HL-60 (cell line): ENCODE measurements at regions not wholly inside any gene's neighbourhood (a gene's known extent, or its start where the extent isn't known, plus 50 kb on each side); places are given as distances from the start of the nearest gene placed in this dataset.

Experiments used
- DNase-seq, 2 experiments: peaks; one replicate each; pipeline ENCODE4 v3.0.0-alpha.2; 2010 to 2020; ENCODE audit warnings: low read depth in 1 of 2, low spot score in 1 of 2
- H3K27ac ChIP-seq: fragments of 250-450 bp; sonication (Bioruptor Pico); replicated peaks from 2 replicates; pipeline ENCODE4 v1.5.1; 2020; ENCODE audit warnings: mild to moderate bottlenecking, moderate library complexity
- H3K27me3 ChIP-seq: fragments of 250-450 bp; sonication (Bioruptor Pico); 2 replicates; pipeline ENCODE4 v1.5.1; 2021; ENCODE audit warnings: mild to moderate bottlenecking, moderate library complexity; ENCODE audit not compliant: insufficient read depth, poor library complexity, severe bottlenecking
- H3K4me3 ChIP-seq: replicated peaks from 2 replicates; pipeline ENCODE4 v1.5.1; 2011; ENCODE audit warnings: mild to moderate bottlenecking, control low read depth, low read length; ENCODE audit not compliant: insufficient read depth
- GABPA ChIP-seq: IDR thresholded peaks from 2 replicates; pipeline ENCODE4 v1.6.1; 2012; ENCODE audit warnings: low read depth
- POLR2AphosphoS5 ChIP-seq: IDR thresholded peaks from 2 replicates; pipeline ENCODE4 v1.6.1; 2012; ENCODE audit warnings: low read depth
- SPI1 ChIP-seq: IDR thresholded peaks from 2 replicates; pipeline ENCODE4 v1.6.1; 2012; ENCODE audit warnings: low read depth, mild to moderate bottlenecking, borderline replicate concordance
- TF ChIP-seq, protein P1 (sequence below): IDR thresholded peaks from one replicate; pipeline ENCODE4 v1.5.1; 2011; ENCODE audit warnings: low read length, control low read depth, inconsistent platforms; ENCODE audit not compliant: insufficient read depth
- TF ChIP-seq, protein P2 (sequence below): IDR thresholded peaks from 2 replicates; pipeline ENCODE4 v1.6.1; 2012; ENCODE audit warnings: low read depth; ENCODE audit not compliant: insufficient replicate concordance

DNA sequence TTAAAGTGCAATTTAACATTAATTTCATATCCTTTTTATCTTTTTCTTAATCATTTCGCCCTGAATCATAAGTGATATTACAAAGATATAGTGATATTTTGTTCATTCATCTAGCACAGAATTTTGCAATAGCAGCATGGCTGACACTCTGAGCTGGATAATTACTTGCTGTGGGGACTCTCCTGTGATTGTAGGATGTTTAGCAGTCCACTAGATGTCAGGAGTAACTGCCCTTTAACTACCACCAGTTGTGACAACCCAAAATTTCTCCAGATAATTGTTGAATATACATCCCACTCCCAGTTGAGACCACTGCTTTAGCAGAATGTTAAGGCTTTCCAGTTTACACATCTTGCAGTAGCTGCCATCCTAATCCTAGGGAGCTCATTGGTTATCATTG lies 196.8 kb upstream of the MBNL1 start:
- Histone ChIP-seq H3K4me3 (no peak overlapping the region), H3K27ac (no peak overlapping the region), H3K27me3 (no peaks in the 10 kb centered on the region)
- TF ChIP-seq, protein P1, sequence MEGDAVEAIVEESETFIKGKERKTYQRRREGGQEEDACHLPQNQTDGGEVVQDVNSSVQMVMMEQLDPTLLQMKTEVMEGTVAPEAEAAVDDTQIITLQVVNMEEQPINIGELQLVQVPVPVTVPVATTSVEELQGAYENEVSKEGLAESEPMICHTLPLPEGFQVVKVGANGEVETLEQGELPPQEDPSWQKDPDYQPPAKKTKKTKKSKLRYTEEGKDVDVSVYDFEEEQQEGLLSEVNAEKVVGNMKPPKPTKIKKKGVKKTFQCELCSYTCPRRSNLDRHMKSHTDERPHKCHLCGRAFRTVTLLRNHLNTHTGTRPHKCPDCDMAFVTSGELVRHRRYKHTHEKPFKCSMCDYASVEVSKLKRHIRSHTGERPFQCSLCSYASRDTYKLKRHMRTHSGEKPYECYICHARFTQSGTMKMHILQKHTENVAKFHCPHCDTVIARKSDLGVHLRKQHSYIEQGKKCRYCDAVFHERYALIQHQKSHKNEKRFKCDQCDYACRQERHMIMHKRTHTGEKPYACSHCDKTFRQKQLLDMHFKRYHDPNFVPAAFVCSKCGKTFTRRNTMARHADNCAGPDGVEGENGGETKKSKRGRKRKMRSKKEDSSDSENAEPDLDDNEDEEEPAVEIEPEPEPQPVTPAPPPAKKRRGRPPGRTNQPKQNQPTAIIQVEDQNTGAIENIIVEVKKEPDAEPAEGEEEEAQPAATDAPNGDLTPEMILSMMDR: peak; percentile 41
- TF ChIP-seq, protein P2, sequence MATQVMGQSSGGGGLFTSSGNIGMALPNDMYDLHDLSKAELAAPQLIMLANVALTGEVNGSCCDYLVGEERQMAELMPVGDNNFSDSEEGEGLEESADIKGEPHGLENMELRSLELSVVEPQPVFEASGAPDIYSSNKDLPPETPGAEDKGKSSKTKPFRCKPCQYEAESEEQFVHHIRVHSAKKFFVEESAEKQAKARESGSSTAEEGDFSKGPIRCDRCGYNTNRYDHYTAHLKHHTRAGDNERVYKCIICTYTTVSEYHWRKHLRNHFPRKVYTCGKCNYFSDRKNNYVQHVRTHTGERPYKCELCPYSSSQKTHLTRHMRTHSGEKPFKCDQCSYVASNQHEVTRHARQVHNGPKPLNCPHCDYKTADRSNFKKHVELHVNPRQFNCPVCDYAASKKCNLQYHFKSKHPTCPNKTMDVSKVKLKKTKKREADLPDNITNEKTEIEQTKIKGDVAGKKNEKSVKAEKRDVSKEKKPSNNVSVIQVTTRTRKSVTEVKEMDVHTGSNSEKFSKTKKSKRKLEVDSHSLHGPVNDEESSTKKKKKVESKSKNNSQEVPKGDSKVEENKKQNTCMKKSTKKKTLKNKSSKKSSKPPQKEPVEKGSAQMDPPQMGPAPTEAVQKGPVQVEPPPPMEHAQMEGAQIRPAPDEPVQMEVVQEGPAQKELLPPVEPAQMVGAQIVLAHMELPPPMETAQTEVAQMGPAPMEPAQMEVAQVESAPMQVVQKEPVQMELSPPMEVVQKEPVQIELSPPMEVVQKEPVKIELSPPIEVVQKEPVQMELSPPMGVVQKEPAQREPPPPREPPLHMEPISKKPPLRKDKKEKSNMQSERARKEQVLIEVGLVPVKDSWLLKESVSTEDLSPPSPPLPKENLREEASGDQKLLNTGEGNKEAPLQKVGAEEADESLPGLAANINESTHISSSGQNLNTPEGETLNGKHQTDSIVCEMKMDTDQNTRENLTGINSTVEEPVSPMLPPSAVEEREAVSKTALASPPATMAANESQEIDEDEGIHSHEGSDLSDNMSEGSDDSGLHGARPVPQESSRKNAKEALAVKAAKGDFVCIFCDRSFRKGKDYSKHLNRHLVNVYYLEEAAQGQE: no peak
- DNase-seq: peak; percentile 43 to 65

DNA sequence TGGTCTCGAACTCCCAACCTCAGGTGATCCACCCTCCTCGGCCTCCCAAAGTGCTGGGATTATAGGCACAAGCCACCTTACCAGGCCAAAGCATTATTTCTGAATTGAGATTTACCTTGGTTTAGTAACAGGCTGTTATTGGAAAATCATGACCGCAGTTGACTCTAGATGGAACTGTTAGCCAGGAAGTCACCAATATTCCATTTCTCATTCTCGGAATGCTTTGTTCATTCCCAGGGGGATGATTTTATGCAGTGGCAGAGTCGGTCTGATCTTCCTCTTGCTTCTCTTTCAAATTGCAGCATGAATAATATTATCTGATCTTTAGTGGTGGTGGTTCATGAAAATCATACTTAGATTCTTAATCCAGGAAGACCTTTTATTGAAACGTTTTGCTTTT lies 195.5 kb upstream of the MBNL1 start:
- DNase-seq: no peak
- TF ChIP-seq GABPA (no peak), SPI1 (no peak), POLR2AphosphoS5 (no peak)
- TF ChIP-seq, protein P1: no peak
- TF ChIP-seq, protein P2: no peak
- H3K27me3 ChIP-seq: no peaks in the 10 kb centered on the region
- no peak overlapping the region for H3K27ac ChIP-seq
- no peak overlapping the region for H3K4me3 ChIP-seq

DNA sequence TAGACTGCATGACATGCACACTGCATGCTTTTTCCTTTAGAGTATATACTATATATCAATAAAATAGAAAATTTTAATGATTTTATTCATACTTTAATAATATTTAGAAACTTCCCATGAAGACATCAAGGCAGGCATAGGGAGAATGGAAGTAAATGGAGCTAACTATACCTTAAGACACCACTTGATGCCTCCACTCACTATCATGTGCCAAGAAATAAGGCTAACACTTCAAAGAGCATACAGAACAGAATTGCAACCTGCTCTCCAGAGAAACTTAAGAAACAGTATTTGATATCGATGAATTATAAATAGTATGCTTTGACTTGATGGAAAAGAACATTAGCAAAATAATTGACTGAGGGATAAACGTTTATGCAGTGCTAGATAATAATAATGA lies 192.6 kb upstream of the MBNL1 start:
- Histone ChIP-seq H3K27ac (no peak overlapping the region), H3K27me3 (no peaks in the 10 kb centered on the region), H3K4me3 (no peak overlapping the region)
- DNase-seq: no peak
- TF ChIP-seq, protein P1: no peak

DNA sequence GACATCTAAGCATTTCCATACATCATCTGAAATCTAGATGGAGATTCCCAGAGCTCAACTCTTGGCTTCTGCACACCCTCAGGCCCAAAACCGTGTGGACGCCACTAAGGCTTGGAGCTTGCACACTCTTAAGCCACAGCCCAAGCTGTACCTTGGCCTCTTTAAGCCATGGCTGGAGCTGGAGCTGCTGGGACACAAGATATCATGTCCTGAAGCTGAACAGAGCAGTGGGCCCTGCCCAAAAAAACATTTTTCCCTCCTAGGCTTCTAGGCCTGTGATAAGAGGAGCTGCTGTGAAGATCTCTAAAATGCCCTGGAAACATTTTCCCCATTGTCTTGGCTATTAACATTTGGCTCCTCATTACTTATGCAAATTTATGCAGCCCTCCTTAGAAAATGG lies 188.7 kb upstream of the MBNL1 start:
- TF ChIP-seq, protein P2: no peak
- no peak for TF ChIP-seq GABPA
- H3K4me3 ChIP-seq: no peak overlapping the region
- DNase-seq: no peak

More for the DNA sequence above, 188.7 kb upstream of the MBNL1 start:
- no peak overlapping the region for H3K27ac ChIP-seq
- no peaks in the 10 kb centered on the region for H3K27me3 ChIP-seq
